DND-41 (cell line): ENCODE measurements at regions not wholly inside any gene's neighbourhood (a gene's known extent, or its start where the extent isn't known, plus 50 kb on each side); places are given as distances from the start of the nearest gene placed in this dataset.

ENCODE experiments used
- CTCF ChIP-seq: IDR thresholded peaks from 2 replicates; pipeline ENCODE4 v1.5.1; 2012; ENCODE audit warnings: borderline replicate concordance, low read length, moderate library complexity, mild to moderate bottlenecking; ENCODE audit not compliant: poor library complexity, severe bottlenecking; ENCODE audit errors: extremely low read depth
- EZH2 ChIP-seq: IDR thresholded peaks from 3 replicates; pipeline ENCODE4 v1.6.1; 2012; ENCODE audit warnings: borderline replicate concordance, low read depth, mild to moderate bottlenecking, moderate library complexity, low read length, inconsistent platforms; ENCODE audit not compliant: severe bottlenecking

DNA sequence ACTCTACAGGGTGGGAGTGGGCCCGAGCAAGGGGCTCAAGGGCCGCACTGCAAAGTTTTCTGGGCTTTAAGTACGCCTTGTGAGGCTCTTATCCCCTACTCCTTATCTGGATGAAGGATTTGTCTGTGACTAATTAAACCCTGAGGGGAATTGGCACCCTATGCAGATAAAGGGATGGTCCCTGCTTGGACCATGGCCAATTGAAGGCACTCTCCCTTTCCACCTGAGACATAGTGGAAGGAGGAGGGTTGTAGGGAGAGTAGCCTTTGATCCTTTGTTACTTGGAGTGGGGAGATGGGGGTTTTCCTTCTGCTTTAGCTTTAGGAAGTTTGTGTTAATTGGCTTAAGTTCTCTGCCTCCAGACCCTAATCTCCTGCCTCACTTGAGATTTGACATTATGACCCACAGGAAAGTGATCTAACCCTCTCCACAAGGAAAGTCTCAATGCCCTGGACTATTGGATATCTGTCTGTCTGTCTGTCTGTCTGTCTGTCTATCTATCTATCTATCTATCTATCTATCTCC, 1158.8 kb upstream of the SORCS1 start:
- no peak for TF ChIP-seq CTCF
- TF ChIP-seq EZH2, result no peak
